GM12864 (cell line): ENCODE measurements at regions not wholly inside any gene's neighbourhood (a gene's known extent, or its start where the extent isn't known, plus 50 kb on each side); places are given as distances from the start of the nearest gene placed in this dataset.

Experiments
- DNase-seq: peaks from one replicate; pipeline ENCODE4 v3.0.0-alpha.2; 2011; ENCODE audit warnings: low read depth
- H3K4me3 ChIP-seq: 2 replicates; pipeline ENCODE4 v1.5.1; 2011; ENCODE audit warnings: mild to moderate bottlenecking, low read depth, low read length, control low read depth
- CTCF ChIP-seq: IDR thresholded peaks from 2 replicates; pipeline ENCODE4 v1.5.1; 2011; ENCODE audit warnings: low read depth, mild to moderate bottlenecking, moderate library complexity, low read length, control low read depth, inconsistent platforms; ENCODE audit errors: missing control alignments

GRCh38 chr13:73372666-73373627 lies 314.1 kb downstream of the KLF5 start:
- no peak for TF ChIP-seq CTCF
- DNase-seq, result no peak
- no peak overlapping the region for H3K4me3 ChIP-seq

GRCh38 chr13:73370066-73370465 lies 311.3 kb downstream of the KLF5 start:
- no peak overlapping the region for H3K4me3 ChIP-seq
- TF ChIP-seq CTCF, result no peak
- no peak for DNase-seq

GRCh38 chr13:73369095-73369494 lies 310.3 kb downstream of the KLF5 start:
- H3K4me3 ChIP-seq, result no peak overlapping the region
- no peak for TF ChIP-seq CTCF
- DNase-seq, result no peak

GRCh38 chr13:73368608-73369007 lies 309.8 kb downstream of the KLF5 start:
- no peak overlapping the region for H3K4me3 ChIP-seq
- no peak for TF ChIP-seq CTCF
- no peak for DNase-seq

- no peak for TF ChIP-seq CTCF
- DNase-seq, result no peak
- no peak overlapping the region for H3K4me3 ChIP-seq
Measured at GRCh38 chr13:73367886-73368285, 309.1 kb downstream of the KLF5 start.

- DNase-seq, result no peak
- no peak for TF ChIP-seq CTCF
- no peak overlapping the region for H3K4me3 ChIP-seq
Measured at GRCh38 chr13:73366241-73366640, 307.4 kb downstream of the KLF5 start.

- no peak for DNase-seq
- TF ChIP-seq CTCF, result no peak
- no peak overlapping the region for H3K4me3 ChIP-seq
Measured at GRCh38 chr13:73365681-73366080, 306.9 kb downstream of the KLF5 start.
